Retinal pigment epithelial cell (primary cell): ENCODE measurements at regions not wholly inside any gene's neighbourhood (a gene's known extent, or its start where the extent isn't known, plus 50 kb on each side); places are given as distances from the start of the nearest gene placed in this dataset.

Experiments used
- DNase-seq: peaks from one replicate; pipeline ENCODE4 v3.0.0-alpha.2; 2010; ENCODE audit warnings: low read depth
- H3K4me3 ChIP-seq: 2 replicates; pipeline ENCODE4 v1.5.1; 2011; ENCODE audit warnings: mild to moderate bottlenecking, low read length, control low read depth, moderate library complexity
- CTCF ChIP-seq: conservative IDR thresholded peaks from 2 replicates; pipeline ENCODE4 v1.5.1; 2011; ENCODE audit warnings: low read depth, low read length, control low read depth, inconsistent platforms

- DNase-seq: no peak
- no peak overlapping the region for H3K4me3 ChIP-seq
- TF ChIP-seq CTCF: no peak
Measured at GRCh38 chr1:22228505-22228911, 85.6 kb upstream of the WNT4 start.

- no peak for TF ChIP-seq CTCF
- no peak for DNase-seq
- no peak overlapping the region for H3K4me3 ChIP-seq
Measured at GRCh38 chr1:22229379-22229778, 86.5 kb upstream of the WNT4 start.

DNA sequence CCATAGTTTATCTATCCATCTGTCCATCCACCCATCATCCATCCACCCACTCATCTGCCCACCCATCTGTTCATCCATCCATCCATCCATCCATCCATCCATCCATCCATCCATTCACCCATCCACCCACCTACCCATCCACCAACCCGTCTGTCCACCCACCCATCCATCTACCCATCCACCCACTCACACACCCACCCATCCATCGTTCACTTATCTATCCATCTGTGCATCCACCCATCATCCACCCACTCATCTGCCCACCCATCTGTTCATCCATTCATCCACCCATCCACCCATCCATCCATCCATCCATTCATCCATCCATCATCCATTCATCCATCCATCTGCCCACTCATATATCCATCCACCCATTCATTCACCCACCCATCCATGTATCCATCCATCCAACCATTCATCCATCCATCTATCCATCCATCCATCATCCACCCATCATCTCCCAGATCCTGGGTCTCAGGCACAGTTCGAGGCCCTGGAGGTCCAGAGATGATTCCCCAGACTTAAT lies 88.2 kb upstream of the WNT4 start:
- H3K4me3 ChIP-seq: no peak overlapping the region
- no peak for DNase-seq
- TF ChIP-seq CTCF: no peak

DNA sequence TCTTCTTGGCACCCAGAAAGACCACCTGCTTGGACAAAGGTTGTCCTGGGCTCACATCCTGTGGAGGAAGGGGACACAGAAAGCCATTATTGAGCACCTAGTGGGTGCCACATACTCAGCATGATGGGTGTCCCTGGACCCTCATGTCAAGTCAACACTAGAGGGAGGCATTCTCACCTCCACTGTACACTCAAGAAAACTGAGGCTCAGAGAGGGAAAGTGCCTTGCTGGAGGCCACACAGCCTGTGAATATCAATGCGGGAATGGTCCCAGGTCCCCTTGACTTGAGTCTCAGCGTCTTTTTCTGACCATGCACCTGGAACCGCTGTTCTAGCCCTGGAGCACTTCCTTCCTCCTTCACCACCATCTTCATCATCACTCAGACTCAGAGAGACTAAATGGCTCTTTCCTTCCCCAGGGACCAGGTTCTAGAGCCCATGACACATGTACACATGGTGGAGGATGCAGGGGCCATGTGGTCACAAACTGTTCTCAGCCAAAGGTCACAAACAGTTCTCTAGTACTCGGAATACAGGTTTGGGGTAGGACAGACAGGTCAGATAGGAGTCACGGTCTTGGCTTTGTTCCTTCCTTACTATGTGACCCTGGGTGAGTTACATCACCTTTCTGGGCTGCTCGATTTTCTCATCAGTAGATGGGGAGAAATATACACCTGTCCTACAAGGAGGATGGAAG lies 89.2 kb upstream of the WNT4 start:
- TF ChIP-seq CTCF: peak; percentile 20
- DNase-seq: no peak
- no peak overlapping the region for H3K4me3 ChIP-seq

DNA sequence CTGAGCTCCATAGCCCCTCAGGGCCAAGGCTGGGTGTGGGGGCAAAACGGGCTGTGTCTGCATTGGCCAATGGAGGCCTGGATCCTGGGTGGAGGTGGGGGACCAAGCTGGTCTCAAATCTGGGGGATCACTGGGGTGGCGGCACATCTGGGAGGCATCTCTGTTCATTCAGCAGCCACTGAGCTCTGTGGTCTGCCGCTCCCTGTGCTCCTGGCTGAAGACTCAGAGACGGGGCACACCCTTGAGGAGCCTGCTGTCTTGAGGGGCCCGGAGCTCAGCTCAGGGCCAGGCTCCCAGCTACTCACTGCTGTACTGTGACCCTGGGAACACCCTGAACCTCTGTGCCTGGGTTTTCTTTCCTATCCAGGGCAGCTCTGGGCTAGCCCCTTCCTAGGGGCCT lies 90.3 kb upstream of the WNT4 start:
- no peak for TF ChIP-seq CTCF
- no peak for DNase-seq
- H3K4me3 ChIP-seq: no peak overlapping the region

GRCh38 chr1:22234476-22235030 lies 91.7 kb upstream of the WNT4 start:
- no peak overlapping the region for H3K4me3 ChIP-seq
- no peak for DNase-seq
- TF ChIP-seq CTCF: no peak

DNA sequence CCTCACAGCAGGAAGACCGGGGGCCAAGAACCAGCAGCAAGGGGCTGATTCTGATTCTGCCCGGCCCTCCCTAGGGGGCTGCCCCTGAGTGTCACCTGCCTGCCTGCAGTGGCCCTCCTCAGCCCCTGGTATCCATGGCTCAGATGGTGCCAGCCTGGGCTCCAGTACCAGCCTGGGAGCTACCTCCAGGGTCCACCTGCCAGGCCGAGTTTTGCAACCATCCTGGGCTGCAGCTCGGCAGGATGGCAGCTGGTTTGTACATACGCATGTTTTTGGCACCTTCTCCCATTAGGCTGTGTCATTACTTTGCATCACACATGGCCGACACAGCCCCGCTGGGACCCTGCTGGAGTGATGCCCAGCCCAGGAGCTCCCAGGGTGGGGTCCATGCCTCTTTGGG lies 93.3 kb upstream of the WNT4 start:
- no peak for TF ChIP-seq CTCF
- DNase-seq: no peak

More for the DNA sequence above, 93.3 kb upstream of the WNT4 start:
- no peak overlapping the region for H3K4me3 ChIP-seq
